Ureter (tissue), 1 donor: ENCODE measurements at regions not wholly inside any gene's neighbourhood (a gene's known extent, or its start where the extent isn't known, plus 50 kb on each side); places are given as distances from the start of the nearest gene placed in this dataset.
"Not testable (repeated sequence)": the region's sequence is repeated elsewhere in the genome, so short reads cannot be mapped to it uniquely, and the experiment has no call there.

Experiments used
- DNase-seq: peaks from one replicate; pipeline ENCODE4 v3.0.0-alpha.2; 2020; ENCODE audit warnings: low spot score
- donor health status: DM: yes; HTN: yes; CAD: no.

DNA sequence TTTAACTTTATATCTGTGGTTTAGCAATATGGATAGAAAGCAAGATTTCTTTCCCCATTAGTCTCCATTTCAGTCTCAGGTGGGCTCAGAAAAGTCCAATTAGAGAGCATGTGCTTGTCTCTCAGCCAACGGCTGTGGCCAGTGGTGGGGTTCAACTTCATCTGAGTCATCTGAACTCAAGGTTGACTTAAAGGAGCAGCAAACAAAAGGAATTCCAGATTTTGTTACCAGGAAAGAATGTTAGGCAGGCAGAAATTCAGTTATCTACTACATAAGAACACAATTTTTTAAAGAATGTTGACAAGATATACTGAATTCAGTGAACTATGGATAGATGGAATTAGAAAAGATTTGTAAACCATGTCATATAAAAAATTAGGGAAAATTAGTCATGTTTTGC lies 784.1 kb downstream of the MAT2B start:
- DNase-seq = no peak

DNA sequence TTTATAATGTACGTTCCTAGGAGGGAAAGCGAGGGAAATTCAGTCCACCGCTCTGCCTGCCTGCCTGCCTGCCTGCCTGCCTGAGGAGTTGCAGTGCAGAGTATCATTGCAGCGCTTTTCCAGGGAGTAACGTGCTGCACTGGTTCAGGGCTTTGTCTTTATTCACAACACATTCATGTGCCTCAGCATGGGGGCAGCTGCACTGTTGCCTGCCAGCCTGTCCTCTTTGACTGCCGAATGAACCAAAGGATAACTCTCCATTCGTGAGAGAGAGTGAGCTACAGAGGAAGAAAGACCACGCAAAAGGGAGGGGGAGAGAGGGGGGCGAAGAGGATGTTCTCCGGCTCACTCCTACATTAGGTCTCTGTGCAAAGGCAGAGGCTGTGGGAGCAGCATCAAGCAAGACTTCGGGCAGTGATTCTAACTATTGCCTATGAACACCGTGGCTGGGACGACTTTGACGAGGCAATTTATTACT lies 791.2 kb downstream of the MAT2B start:
- DNase-seq = no peak

DNA sequence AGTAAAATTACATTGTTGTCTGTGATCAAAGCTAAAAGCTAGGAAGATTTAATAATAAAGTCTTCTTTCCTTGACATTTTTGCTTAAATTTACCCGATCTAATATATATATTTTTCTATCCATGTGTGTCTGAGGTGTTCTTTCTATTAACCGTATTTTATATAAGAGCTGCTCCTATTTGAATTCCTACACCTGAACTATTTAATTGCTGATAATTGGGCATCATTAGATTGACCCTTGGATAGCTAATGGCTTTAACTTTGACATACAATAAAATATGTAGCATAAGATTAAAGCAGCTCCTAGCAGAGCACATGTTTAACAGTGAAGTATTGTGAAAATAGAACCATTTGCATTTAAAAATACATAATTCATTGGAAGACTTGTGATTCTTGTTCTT lies 792.7 kb downstream of the MAT2B start:
- no peak for DNase-seq

DNA sequence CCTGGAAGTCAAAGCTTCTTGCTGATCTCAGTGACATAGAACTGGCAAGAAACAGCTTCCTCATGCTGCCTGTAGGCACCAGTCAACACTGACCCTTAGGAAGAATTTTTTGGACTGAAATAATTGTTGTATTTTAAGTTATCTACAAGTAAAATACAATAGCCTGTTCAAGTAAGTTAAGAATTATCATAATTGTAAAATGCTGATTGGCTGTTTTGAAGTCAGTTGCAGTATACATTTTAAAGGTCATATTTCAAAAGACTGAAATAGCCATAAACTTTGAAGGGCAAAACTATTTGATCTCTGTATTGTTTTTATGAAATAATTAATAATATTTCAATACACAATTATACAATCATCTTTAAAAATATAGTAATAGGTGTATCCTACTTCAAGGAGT lies 794.9 kb downstream of the MAT2B start:
- no peak for DNase-seq

DNA sequence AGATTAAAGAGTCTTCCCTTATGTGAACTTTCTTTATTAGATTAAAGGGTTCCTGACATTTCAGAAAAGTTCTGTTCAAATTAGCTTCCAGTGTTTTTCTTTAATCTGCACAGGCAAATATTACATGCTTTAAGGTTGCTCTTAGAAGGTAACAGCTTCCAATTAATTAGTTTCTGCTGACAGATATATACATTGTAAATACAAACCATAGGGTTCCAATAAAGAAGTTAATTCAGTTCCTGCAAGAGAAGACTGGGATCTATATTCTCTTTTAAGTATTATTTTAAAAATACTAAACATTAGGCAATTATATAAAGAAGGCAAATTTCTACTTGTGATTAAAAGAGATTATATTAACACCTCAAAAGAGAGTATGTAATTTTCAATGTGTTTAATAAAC lies 795.7 kb downstream of the MAT2B start:
- no peak for DNase-seq

DNA sequence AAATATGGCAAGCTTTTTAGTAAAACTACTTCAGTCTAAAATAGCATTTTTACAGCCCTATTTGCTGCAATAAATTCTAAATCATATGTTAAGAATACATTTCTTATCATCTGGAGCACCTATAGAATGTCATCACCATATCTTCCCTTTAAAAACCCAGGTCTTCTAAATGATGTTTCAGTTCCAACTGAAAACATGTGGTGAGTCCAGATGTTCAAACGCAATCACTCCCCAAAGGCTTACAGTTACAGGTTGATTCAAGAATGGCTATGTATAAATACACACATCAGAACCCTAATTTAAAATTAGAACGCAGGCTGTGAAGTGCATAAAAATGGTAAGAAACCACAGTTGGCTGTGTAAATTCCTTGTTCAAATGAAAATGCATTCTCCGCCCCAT lies 796.3 kb downstream of the MAT2B start:
- DNase-seq = no peak

DNA sequence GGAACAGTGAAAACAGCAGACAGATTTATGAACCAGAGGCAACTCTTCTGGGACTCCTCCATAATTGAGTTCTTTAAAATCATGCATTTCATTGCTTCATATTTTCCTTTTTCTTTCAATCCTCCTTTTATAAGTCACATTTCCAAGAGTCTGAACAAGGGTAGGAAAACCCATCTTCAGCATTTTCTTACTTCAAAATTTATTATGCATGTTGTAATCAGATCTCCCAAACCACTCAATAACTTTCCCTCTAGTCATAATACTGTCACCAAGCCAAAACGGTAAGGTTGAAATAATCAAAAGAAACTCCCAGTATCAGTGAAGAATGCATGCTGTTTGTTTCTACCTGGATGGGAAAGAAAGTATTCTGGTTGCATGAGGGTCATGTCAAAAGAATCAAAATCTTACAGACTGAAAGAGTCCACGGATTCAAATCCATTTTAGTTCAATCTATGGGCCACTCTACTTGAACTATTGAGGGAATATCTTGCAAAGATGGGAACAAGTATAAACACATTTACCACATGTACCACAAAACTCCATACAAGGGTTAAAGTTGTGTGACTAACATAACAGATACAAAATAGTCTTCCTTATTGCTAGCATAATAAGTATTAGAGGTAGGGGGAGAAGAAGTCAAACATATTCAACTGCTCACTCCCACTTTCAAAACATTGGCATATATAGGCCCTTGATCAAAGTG lies 797.3 kb downstream of the MAT2B start:
- no peak for DNase-seq

DNA sequence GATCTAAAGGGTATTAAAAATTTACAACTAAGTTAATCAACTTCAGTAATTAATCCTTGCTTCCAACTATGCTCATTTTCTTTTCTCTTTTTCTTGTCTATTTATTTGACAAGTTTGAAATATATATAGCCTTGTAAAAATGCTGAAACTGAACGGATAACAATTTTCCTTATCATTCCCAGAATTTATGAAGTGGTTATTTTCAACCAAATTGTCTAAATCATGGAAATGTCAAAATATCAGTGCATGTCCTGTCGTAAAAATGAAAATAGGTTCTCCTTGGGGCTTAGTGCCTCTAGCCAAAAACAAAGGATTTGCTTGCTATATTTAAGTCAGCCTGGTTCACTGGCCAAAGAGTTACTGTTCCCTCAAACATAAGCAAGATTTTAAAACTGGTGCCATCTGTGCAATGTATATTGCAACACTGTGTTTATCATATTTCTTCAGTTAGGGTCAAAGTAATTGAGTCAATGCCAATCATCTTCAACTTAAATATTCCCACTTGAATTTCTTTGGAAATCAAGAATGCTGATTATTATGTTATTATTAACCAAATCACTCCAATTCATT lies 798.3 kb downstream of the MAT2B start:
- DNase-seq = no peak

DNA sequence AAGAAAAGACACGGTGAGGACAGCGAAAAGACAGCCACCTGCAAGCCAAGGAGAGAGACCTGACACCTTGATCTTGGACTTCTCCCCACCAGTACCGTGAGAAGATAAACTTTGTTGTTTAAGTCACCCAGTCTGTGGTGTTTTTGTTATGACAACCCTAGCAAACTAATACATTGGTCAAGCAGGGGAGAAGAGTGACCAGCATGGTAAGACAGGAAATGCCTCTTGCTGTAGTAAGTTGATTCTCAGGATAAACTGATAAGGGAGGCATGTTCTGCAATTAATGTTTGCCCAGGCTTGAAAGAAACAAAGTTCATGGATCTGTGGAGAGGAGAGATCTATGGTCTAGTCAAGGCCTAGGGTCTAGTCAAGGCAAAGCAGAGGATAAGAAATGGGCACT lies 801.2 kb downstream of the MAT2B start:
- no peak for DNase-seq

DNA sequence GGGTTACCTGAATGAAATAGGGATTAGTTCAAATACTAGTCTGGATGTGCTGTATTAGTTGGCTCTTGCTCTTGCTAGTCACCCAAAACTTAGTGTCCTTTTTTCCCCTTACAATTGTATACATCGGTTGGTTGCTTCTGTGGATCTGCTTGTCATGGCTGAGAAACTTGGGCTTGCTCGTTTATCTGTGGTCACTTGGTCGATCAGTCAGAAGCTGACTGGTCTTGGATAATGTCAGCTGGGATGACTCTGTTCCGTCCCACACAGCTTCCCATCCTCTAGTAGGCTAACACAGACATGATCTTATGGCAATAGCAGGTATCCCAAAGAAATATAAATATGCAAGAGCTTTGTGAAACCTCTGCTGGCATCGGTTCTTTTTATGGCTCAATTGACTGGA lies 807.4 kb downstream of the MAT2B start:
- no peak for DNase-seq

DNA sequence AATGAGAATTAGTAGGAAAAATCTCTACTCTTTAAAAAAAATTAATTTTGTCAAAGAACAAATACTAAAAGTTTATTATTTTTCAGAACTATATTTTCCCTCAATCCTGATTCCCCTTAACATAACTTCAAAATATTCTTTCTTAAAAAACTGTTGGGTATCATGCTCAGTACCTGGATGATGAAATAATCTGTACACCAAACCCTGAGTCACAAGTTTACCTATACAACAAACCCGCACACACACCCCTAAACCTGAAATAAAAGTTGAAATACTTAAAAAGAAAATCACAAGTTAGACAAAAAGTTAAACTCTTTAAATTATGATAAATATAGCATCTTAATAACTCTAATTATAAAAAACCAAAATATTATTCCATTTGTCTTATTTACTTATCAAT lies 812.3 kb downstream of the MAT2B start:
- no peak for DNase-seq

DNA sequence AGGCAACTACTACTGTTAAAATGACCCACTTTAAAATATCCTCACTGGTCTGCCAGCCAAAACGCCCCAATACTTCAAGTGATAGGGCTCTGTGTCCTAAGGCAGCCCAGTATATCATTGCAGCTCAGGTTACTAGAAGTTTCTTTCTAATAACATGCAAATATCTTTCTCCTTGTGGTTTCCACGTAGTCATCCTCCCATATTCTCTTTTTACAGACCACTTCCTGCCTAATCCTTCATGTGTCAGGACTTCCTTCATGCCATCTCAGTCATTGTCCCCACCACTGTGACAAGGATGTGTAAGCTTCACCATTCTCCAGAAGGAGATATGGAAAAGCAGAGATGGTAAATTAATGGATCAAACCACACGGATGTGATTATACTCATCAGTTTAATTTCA lies 813.7 kb downstream of the MAT2B start:
- DNase-seq = no peak

DNA sequence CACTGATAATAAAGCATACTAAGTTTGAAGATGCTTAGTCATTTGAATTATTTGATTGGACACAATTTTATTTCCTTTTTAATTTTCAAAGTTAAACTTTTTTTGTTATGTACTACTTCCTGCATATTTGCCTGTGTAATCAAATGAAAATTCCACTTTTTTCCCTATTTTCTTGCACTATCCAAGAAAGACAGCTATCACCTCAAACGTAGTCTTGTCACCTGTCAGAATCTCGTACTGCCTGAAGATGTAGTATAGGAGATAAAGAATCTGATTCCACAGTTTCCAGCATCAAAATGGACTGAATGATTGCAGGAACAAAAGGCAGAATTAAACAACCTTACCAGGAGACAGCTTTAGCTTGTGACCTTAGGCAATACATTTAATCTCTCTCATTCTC lies 818.8 kb downstream of the MAT2B start:
- no peak for DNase-seq

DNA sequence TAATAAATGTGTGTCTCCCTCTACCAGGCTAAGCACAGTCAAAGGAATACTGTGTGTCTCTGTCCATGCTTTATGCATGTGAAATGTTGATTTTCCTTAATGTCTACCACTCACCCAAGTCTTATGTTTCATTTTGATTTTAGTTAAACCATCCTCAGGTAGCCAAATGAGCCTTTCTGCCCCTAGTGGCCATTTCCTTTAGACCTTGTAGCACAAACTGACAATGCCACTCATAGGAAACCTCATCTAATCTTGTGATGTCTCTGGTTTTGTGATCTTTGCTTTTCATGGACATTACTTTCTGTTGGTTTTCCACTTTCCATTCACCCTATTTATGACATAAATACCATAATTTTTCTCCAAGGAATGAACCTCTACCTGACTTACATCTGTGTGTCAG lies 820.8 kb downstream of the MAT2B start:
- no peak for DNase-seq

DNA sequence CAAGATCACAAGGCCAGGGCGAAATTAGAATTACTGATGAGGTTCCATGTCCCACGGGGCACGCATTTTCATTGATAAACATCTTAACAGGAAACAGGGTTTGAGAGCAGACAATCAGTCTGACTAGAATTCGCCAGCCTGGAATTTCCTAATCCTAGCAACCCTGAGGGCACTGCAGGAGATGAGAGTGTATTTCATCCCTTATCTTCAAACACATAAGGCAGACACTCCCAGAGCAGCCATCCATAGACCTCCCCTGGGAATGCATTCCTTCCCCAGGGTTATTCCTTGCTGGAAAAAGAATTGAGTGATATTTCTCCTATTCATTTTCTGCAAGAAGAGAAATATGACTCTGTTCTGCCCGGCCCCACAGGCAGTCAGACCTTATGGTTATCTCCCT lies 821.7 kb downstream of the MAT2B start:
- DNase-seq = not testable (repeated sequence)

DNA sequence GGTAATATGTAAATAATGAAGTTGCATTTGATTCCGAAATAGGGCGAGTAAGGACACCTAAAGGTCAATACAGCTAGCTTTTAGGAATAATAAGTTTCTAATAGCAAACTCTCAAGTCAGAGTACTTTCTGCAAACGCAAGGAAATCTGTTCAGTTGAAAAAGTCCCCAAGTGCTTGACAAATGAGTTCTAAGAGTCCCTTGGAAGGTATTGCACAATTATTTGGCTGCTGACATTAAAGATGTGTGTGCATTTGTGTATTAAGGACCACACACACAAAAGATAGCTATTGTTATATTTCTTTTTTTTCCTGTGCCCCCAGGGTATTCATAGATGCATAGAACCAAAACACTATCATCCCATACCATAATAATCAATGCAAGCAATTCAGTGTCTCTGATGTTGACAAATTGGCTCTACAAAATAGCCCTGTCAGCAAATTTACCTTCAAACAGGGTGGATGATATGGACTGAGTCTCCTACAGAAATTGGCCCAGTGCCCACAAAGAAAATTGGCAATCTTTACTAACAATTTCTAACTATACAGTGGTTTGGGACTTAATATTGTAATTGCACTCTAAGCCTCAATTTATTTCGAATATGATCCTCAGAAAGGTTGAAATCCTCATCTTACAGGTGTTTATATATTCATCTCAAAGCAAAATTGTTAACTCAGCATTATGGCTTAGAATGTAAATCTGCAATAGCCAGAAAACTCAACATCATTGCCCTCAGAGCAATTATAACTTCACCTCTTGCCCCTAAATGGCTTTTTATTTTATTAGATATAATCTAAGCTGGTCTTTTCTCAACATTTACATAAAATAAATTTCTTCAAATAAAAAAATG lies 827.2 kb downstream of the MAT2B start:
- no peak for DNase-seq

DNA sequence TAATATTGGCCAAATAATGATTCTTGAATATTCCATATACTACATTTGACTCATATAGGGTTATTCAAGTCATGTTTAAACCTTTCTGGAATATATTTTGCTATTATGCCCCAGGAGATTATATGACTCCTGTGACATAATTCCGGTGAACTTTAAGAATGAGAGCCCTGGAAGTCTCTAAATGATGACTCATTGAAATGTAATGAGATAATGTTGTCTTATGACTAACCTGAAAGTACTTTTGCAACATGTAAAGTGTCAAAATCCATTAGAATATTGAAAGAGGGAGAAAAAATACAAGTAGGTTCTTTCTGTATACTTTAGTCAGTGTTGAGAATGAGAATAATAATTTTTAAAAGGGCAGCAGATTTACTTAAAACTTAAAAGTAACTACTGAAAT lies 830.4 kb downstream of the MAT2B start:
- no peak for DNase-seq

DNA sequence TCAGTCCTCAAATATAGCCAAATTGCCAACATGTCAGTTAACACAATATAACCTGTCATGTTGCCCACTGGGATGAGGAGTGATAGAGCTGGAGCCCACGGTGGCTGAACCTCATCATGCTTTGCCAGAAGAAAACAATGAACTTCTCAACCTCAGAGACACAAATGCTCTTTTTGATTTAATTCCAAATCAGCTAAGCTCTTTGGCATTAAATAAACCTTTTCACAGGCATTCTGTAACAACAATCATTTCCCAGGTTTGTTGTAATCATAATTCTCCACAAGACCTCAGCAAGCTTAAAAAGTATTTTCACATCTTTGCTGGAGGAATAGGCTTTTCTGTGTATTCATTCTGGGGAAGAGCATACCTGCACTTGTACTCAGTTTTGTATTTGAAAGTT lies 830.9 kb downstream of the MAT2B start:
- no peak for DNase-seq

DNA sequence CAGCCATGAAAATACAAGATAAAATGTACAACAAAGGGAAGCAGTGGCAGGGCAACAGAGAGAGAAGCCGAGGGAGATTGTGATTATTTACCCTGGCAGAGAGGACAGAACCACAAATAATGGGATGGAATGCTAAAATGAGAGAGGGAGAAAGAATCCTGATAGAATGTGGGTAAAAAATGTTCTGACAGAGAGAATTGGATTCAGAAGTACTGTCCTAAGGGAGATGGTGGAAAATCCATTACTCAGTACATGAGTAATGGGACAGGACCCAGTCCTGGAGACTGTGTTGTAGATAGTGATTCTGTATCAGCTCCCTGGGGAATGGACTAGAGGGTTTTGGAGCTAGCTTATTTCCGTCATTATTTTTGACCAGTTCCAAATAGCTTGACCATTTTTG lies 831.5 kb downstream of the MAT2B start:
- no peak for DNase-seq

DNA sequence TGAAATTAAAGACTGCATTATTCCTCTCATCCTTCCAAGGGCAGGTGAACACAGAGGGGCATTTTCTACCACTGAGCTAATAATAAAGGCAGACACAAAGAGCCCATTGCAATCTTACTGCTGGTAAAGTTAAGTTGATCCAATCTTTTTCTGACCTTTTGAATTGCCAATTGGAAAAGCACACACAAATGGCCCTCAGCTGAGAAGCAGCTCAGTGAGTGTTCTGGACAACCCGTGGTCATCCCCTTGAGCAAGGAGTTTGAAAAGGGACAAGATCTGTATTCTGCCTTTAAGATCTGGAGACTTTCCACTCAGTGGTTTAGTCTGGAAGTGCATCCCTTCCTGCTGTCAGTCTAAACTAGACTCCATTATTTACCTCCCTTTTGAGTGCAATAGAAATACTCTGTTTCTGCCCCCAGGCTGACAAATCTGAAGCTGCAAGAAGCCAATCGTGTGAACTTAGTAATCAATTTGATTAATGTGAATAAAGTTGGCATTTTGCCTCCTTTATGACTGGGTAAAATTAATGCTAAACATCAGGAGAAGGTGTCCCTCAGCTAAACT lies 835.7 kb downstream of the MAT2B start:
- DNase-seq = no peak

DNA sequence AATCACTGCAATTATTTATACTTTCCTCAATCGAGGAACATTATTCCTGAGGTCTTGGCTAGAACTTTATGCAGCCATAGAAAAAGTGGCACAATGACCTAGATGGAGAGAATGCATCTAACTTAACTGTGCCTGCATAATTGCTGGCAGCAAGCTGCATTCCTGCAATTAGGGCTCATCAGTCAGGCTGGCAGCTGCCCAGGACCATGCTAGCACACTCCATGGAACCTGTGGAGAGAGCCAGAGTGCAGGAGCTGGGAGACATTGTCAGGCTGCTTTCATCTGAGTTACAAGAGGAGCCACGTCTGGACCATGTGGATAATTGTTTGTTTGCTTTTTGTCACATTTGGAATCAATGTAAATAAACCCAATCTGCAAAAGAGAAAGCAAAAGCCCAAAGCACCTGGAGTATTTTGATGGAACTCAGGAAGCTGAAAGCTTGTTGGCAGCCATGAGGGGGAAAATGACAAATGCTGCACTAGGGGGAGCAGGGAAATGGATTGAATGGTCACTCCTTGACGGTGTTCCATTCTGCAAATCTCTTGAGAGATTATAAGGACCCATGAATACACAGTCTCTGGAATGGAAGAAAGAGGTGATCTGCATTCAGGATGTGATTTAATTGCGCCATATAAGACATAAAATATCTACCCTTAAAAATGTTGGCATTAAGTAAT lies 839.9 kb downstream of the MAT2B start:
- DNase-seq = no peak

DNA sequence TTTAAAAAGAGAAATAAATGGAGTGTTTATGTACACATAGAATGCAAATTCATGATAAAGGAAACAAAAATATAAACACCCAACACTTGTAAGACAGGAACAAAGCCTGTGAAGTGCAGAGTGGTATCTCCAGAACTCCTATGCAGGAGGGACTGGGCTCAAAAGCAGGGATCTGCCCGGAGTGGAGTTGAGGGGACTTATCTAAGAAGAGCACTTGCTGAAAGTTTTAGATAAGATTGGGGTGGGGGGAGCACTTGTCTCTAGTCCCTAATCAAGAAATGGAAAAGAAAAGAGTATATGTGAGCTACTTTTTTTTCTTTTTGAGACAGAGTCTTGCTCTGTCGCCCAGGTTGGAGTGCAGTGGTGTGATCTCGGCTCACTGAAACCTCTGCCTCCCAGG lies 840.4 kb downstream of the MAT2B start:
- no peak for DNase-seq
